ENCODE measurements at regions not wholly inside any gene's neighbourhood (a gene's known extent, or its start where the extent isn't known, plus 50 kb on each side); places are given as distances from the start of the nearest gene placed in this dataset.

DNA sequence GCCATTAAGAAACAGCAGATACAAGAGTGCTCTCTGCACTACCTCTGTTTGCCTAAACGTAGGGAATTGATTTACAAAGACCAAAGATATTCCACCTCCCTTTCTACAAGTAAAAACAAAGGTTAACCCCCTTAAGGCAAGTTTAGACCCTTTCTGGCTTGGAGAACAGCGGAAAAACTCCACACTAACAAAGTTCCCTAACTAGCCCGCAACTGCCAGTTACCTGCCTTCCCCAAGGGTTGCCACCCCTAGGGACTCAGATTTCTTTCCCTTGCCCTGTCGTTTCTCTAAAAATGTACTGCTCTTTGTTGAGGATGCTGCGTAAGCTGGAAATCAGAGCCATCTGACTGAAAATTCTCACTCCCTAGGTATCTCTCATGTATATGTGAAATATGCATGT, 627.5 kb upstream of the SOX11 start:
- TF ChIP-seq, protein P1, sequence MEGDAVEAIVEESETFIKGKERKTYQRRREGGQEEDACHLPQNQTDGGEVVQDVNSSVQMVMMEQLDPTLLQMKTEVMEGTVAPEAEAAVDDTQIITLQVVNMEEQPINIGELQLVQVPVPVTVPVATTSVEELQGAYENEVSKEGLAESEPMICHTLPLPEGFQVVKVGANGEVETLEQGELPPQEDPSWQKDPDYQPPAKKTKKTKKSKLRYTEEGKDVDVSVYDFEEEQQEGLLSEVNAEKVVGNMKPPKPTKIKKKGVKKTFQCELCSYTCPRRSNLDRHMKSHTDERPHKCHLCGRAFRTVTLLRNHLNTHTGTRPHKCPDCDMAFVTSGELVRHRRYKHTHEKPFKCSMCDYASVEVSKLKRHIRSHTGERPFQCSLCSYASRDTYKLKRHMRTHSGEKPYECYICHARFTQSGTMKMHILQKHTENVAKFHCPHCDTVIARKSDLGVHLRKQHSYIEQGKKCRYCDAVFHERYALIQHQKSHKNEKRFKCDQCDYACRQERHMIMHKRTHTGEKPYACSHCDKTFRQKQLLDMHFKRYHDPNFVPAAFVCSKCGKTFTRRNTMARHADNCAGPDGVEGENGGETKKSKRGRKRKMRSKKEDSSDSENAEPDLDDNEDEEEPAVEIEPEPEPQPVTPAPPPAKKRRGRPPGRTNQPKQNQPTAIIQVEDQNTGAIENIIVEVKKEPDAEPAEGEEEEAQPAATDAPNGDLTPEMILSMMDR (IDR thresholded peaks at IDR 0.05) = no peak
- TF ChIP-seq NFE2L2 (conservative IDR thresholded peaks at IDR 0.05; ENCODE audit: low read length) (no peak), HOXA7 (CRISPR knock-in tag; IDR thresholded peaks at IDR 0.05) (no peak), POLR2A (IDR thresholded peaks at IDR 0.05; ENCODE audit: low read length) (no peak), CHD2 (IDR thresholded peaks at IDR 0.05; ENCODE audit: low read length, partially characterized antibody) (no peak), BHLHE40 (IDR thresholded peaks at IDR 0.05; ENCODE audit: low read depth, low read length) (no peak)
